H9 (cell line): ENCODE measurements at regions not wholly inside any gene's neighbourhood (a gene's known extent, or its start where the extent isn't known, plus 50 kb on each side); places are given as distances from the start of the nearest gene placed in this dataset.

Experiments
- DNase-seq: peaks from one replicate; pipeline ENCODE4 v3.0.0-alpha.2; 2017
- H2AFZ ChIP-seq: one replicate; pipeline ENCODE4 v1.6.1; 2013; ENCODE audit warnings: mild to moderate bottlenecking, low read length, control low read depth, moderate library complexity
- H2AK5ac ChIP-seq: 2 replicates; pipeline ENCODE4 v1.6.1; 2013; ENCODE audit warnings: low read length, control low read depth, mixed read lengths; ENCODE audit not compliant: insufficient read length
- H2BK120ac ChIP-seq: one replicate; pipeline ENCODE4 v1.6.1; 2013; ENCODE audit warnings: low read depth, mild to moderate bottlenecking, low read length, control low read depth, inconsistent platforms; ENCODE audit not compliant: poor library complexity, severe bottlenecking
- H2BK12ac ChIP-seq: 2 replicates; pipeline ENCODE4 v1.6.1; 2013; ENCODE audit warnings: low read length, control low read depth, mixed read lengths, low read depth; ENCODE audit not compliant: insufficient read length
- H2BK15ac ChIP-seq: 2 replicates; pipeline ENCODE4 v1.6.1; 2013; ENCODE audit warnings: low read depth, low read length, control low read depth
- H2BK20ac ChIP-seq: one replicate; pipeline ENCODE4 v1.6.1; 2013; ENCODE audit warnings: low read depth, mild to moderate bottlenecking, low read length, control low read depth, inconsistent platforms; ENCODE audit not compliant: poor library complexity, severe bottlenecking
- H2BK5ac ChIP-seq: 2 replicates; pipeline ENCODE4 v1.6.1; 2013; ENCODE audit warnings: low read length, control low read depth, mixed read lengths; ENCODE audit not compliant: insufficient read length
- H3K14ac ChIP-seq: 2 replicates; pipeline ENCODE4 v1.6.1; 2013; ENCODE audit warnings: low read length, control low read depth; ENCODE audit not compliant: insufficient read depth
- H3K18ac ChIP-seq: 2 replicates; pipeline ENCODE4 v1.6.1; 2013; ENCODE audit warnings: low read depth, mild to moderate bottlenecking, mixed read lengths, low read length, control low read depth; ENCODE audit not compliant: insufficient read length
- H3K23ac ChIP-seq: 2 replicates; pipeline ENCODE4 v1.6.1; 2013; ENCODE audit warnings: low read length, control low read depth, mixed read lengths, low read depth; ENCODE audit not compliant: insufficient read length
- H3K23me2 ChIP-seq: 2 replicates; pipeline ENCODE4 v1.6.1; 2013; ENCODE audit warnings: low read depth, mild to moderate bottlenecking, mixed read lengths, low read length, control low read depth; ENCODE audit not compliant: insufficient read length, poor library complexity, severe bottlenecking
- H3K27ac ChIP-seq: 2 replicates; pipeline ENCODE4 v1.5.1; 2013; ENCODE audit warnings: low read length, control low read depth, mixed read lengths, low read depth; ENCODE audit not compliant: insufficient read length
- H3K27me3 ChIP-seq: 2 replicates; pipeline ENCODE4 v1.6.1; 2013; ENCODE audit warnings: low read length, control low read depth, inconsistent platforms; ENCODE audit not compliant: insufficient read depth
- H3K4ac ChIP-seq: 2 replicates; pipeline ENCODE4 v1.6.1; 2013; ENCODE audit warnings: low read depth, mild to moderate bottlenecking, control low read depth, inconsistent platforms, low read length, moderate library complexity
- H3K4me1 ChIP-seq: 2 replicates; pipeline ENCODE4 v1.6.1; 2013; ENCODE audit warnings: low read length, control low read depth, inconsistent platforms; ENCODE audit not compliant: insufficient read depth
- H3K4me2 ChIP-seq: 2 replicates; pipeline ENCODE4 v1.6.1; 2013; ENCODE audit warnings: low read length, control low read depth, mixed read lengths; ENCODE audit not compliant: insufficient read length, insufficient read depth
- H3K56ac ChIP-seq: 2 replicates; pipeline ENCODE4 v1.6.1; 2013; ENCODE audit warnings: low read depth, mild to moderate bottlenecking, mixed read lengths, low read length, control low read depth; ENCODE audit not compliant: insufficient read length
- H3K79me1 ChIP-seq: 2 replicates; pipeline ENCODE4 v1.6.1; 2013; ENCODE audit warnings: low read depth, mild to moderate bottlenecking, moderate library complexity, low read length, control low read depth, inconsistent platforms; ENCODE audit not compliant: insufficient read depth, poor library complexity, severe bottlenecking
- H3K79me2 ChIP-seq: 2 replicates; pipeline ENCODE4 v1.6.1; 2013; ENCODE audit warnings: low read length, control low read depth, inconsistent platforms; ENCODE audit not compliant: insufficient read depth
- H3K9ac ChIP-seq: 2 replicates; pipeline ENCODE4 v1.6.1; 2013; ENCODE audit warnings: low read length, control low read depth, mixed read lengths; ENCODE audit not compliant: insufficient read length; ENCODE audit errors: extremely low read depth
- H3K9me3 ChIP-seq: one replicate; pipeline ENCODE4 v1.6.1; 2013; ENCODE audit warnings: low read depth, low read length, inconsistent platforms; ENCODE audit not compliant: control insufficient read depth
- H3T11ph ChIP-seq: one replicate; pipeline ENCODE4 v1.6.1; 2013; ENCODE audit warnings: mild to moderate bottlenecking, low read length, control low read depth, inconsistent platforms
- H4K20me1 ChIP-seq: one replicate; pipeline ENCODE4 v1.6.1; 2013; ENCODE audit not compliant: control insufficient read depth, insufficient read length, insufficient read depth
- H4K5ac ChIP-seq: 2 replicates; pipeline ENCODE4 v1.6.1; 2013; ENCODE audit warnings: low read depth, mild to moderate bottlenecking, mixed read lengths, low read length, control low read depth; ENCODE audit not compliant: insufficient read length
- H4K8ac ChIP-seq: replicated peaks from 2 replicates; pipeline ENCODE4 v1.6.1; 2013; ENCODE audit warnings: low read length, control low read depth, mixed read lengths, low read depth; ENCODE audit not compliant: insufficient read length
- H4K91ac ChIP-seq: 2 replicates; pipeline ENCODE4 v1.6.1; 2013; ENCODE audit warnings: low read depth, mild to moderate bottlenecking, moderate library complexity, mixed read lengths, low read length, control low read depth; ENCODE audit not compliant: insufficient read length
- H3K27ac Mint-ChIP-seq, 3 experiments: 2 replicates in 2 of 3; 3 replicates in 1 of 3; pipeline ENCODE4 v1.8.0; 2020 to 2021; ENCODE audit warnings: mixed read lengths in 3 of 3, mild to moderate bottlenecking in 1 of 3, moderate library complexity in 1 of 3
- H3K27me3 Mint-ChIP-seq: 2 replicates; pipeline ENCODE4 v1.8.0; 2021; ENCODE audit warnings: low read depth, mild to moderate bottlenecking, moderate library complexity, mixed read lengths
- H3K36me3 Mint-ChIP-seq, 3 experiments: 2 replicates in 2 of 3; 3 replicates in 1 of 3; pipeline ENCODE4 v1.8.0; 2020 to 2021; ENCODE audit warnings: low read depth in 3 of 3, mixed read lengths in 3 of 3; ENCODE audit not compliant: insufficient read depth in 1 of 3
- H3K4me1 Mint-ChIP-seq, 2 experiments: 2 replicates each; pipeline ENCODE4 v1.8.0; 2020; ENCODE audit warnings: mixed read lengths in 2 of 2
- H3K4me3 Mint-ChIP-seq, 2 experiments: 2 replicates in 1 of 2; 3 replicates in 1 of 2; pipeline ENCODE4 v1.8.0; 2020 to 2021; ENCODE audit warnings: mild to moderate bottlenecking in 2 of 2, mixed read lengths in 2 of 2, moderate library complexity in 1 of 2
- H3K9me3 Mint-ChIP-seq, 2 experiments: 2 replicates in 1 of 2; 3 replicates in 1 of 2; pipeline ENCODE4 v1.8.0; 2020; ENCODE audit warnings: mild to moderate bottlenecking in 2 of 2, mixed read lengths in 2 of 2, moderate library complexity in 1 of 2
- CTCF ChIP-seq: fragments of 200-600 bp; sonication (generic); conservative IDR thresholded peaks from 3 replicates; pipeline ENCODE4 v1.8.0; 2021; ENCODE audit warnings: antibody characterized with exemption, mild to moderate bottlenecking

GRCh38 chr3:130293247-130293646 is 52.2 kb upstream of the COL6A5 start:
- Histone ChIP-seq H3K14ac (no peak overlapping the region), H4K20me1 (no peaks in the 10 kb centered on the region), H2BK20ac (no peak overlapping the region), H3K18ac (no peak overlapping the region), H4K91ac (no peak overlapping the region), H3K27me3 (no peaks in the 10 kb centered on the region), H3K4me1 (no peaks in the 10 kb centered on the region), H3K4me2 (no peak overlapping the region), H3K4ac (no peak overlapping the region), H3K27ac (no peak overlapping the region), H3K23me2 (no peaks in the 10 kb centered on the region), H3K56ac (no peak overlapping the region), H2BK5ac (no peak overlapping the region), H4K8ac (no peak overlapping the region), H2BK120ac (no peak overlapping the region), H3K79me2 (no peaks in the 10 kb centered on the region), H3K9ac (no peak overlapping the region), H2AK5ac (no peak overlapping the region), H3T11ph (no peak overlapping the region), H2BK15ac (no peak overlapping the region), H2AFZ (no peak overlapping the region), H3K23ac (no peak overlapping the region), H3K79me1 (no peaks in the 10 kb centered on the region), H4K5ac (no peak overlapping the region), H3K9me3 (no peaks in the 10 kb centered on the region), H2BK12ac (no peak overlapping the region)
- no peak for TF ChIP-seq CTCF
- no peak overlapping the region for H3K27ac Mint-ChIP-seq
- peaks cover 6 to 10% of the 10 kb centered on the region in 2 experiments; a peak in 4 of 5 replicates for H3K9me3 Mint-ChIP-seq
- H3K4me1 Mint-ChIP-seq, result peaks cover 5 to 6% of the 10 kb centered on the region in 2 experiments
- DNase-seq, result no peak
- peaks cover 0 to 5% (median 0%) of the 10 kb centered on the region in 3 experiments; a peak in 2 of 7 replicates for H3K36me3 Mint-ChIP-seq
- no peak overlapping the region for H3K4me3 Mint-ChIP-seq
- H3K27me3 Mint-ChIP-seq, result peaks cover 3% of the 10 kb centered on the region; the same call in 1 of the 2 replicates
